ENCODE measurements at regions not wholly inside any gene's neighbourhood (a gene's known extent, or its start where the extent isn't known, plus 50 kb on each side); places are given as distances from the start of the nearest gene placed in this dataset.

DNA sequence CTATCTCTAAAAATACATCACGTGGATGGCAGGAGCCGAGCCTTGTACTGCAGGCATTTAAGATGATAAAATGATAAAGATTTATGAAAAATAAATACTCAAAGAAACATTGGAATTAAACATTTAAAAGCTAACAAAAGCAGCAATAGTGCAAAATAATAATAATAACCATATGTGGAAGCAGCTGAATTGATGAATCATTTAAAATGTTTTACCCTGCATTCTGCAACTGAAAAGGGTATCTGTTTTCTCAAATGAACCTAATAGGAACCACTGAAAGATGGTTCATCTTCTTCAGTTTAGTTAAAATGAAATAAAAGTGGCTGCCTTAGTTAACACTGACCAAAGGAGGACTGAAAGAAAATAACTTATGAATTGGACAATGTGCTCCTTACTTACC lies 436.1 kb downstream of the TUSC7 start:
- TF ChIP-seq, protein P1, sequence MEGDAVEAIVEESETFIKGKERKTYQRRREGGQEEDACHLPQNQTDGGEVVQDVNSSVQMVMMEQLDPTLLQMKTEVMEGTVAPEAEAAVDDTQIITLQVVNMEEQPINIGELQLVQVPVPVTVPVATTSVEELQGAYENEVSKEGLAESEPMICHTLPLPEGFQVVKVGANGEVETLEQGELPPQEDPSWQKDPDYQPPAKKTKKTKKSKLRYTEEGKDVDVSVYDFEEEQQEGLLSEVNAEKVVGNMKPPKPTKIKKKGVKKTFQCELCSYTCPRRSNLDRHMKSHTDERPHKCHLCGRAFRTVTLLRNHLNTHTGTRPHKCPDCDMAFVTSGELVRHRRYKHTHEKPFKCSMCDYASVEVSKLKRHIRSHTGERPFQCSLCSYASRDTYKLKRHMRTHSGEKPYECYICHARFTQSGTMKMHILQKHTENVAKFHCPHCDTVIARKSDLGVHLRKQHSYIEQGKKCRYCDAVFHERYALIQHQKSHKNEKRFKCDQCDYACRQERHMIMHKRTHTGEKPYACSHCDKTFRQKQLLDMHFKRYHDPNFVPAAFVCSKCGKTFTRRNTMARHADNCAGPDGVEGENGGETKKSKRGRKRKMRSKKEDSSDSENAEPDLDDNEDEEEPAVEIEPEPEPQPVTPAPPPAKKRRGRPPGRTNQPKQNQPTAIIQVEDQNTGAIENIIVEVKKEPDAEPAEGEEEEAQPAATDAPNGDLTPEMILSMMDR (IDR thresholded peaks at IDR 0.05; ENCODE audit: borderline replicate concordance, extremely low read depth, insufficient read depth), result no peak
- Histone ChIP-seq H3K9ac (ENCODE audit: low read length in 3 of 3) (no peak overlapping the region), H3K4me3 (ENCODE audit: low read length in 3 of 3) (no peak overlapping the region), H3K27me3 (ENCODE audit: control insufficient read depth, insufficient read depth, low read length) (no peaks in the 10 kb centered on the region), H3K27ac (ENCODE audit: low read depth in 2 of 2, low read length in 2 of 2) (no peak overlapping the region), H3K9me3 (ENCODE audit: control insufficient read depth in 2 of 3, insufficient read depth in 1 of 3, low read length in 3 of 3) (no peaks in the 10 kb centered on the region), H3K36me3 (ENCODE audit: control insufficient read depth in 2 of 3, insufficient read depth in 3 of 3, low read length in 3 of 3) (no peaks in the 10 kb centered on the region), H3K4me1 (ENCODE audit: control insufficient read depth in 2 of 3, insufficient read depth in 2 of 3, low read depth in 1 of 3, low read length in 3 of 3) (no peaks in the 10 kb centered on the region)
- DNase-seq (no peak), FAIRE-seq (no peak)
- intact Hi-C loops (cut with DNase I), result no loop called here

DNA sequence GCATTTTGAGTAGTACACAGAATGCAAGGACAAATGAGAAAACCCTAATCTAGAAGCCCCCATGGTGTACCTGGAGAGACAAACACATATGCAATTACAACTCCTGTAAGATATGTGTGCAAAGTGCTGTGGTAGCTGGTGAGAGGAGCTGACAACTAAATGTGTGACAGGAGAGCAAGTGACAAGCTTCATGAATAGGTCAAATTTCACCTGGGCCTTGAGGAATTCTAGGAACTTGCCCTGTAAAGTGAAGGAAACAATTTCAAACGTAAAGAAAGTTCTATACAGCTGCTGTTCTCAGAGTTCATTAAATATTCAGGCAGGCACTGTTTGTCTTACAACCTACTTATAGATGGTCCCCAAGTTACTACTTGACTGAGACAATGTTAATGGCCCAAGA lies 437.0 kb downstream of the TUSC7 start:
- H3K4me1 ChIP-seq (ENCODE audit: control insufficient read depth in 2 of 3, insufficient read depth in 2 of 3, low read depth in 1 of 3, low read length in 3 of 3), result no peaks in the 10 kb centered on the region
- no peaks in the 10 kb centered on the region for H3K36me3 ChIP-seq (ENCODE audit: control insufficient read depth in 2 of 3, insufficient read depth in 3 of 3, low read length in 3 of 3)
- H3K9ac ChIP-seq (ENCODE audit: low read length in 3 of 3), result no peak overlapping the region
- DNase-seq (no peak), FAIRE-seq (no peak)
- no peak overlapping the region for H3K4me3 ChIP-seq (ENCODE audit: low read length in 3 of 3)
- TF ChIP-seq, protein P1 (IDR thresholded peaks at IDR 0.05; ENCODE audit: borderline replicate concordance, extremely low read depth, insufficient read depth), result no peak
- H3K9me3 ChIP-seq (ENCODE audit: control insufficient read depth in 2 of 3, insufficient read depth in 1 of 3, low read length in 3 of 3), result no peaks in the 10 kb centered on the region
- H3K27ac ChIP-seq (ENCODE audit: low read depth in 2 of 2, low read length in 2 of 2), result no peak overlapping the region
- intact Hi-C loops (cut with DNase I), result no loop called here
- no peaks in the 10 kb centered on the region for H3K27me3 ChIP-seq (ENCODE audit: control insufficient read depth, insufficient read depth, low read length)

DNA sequence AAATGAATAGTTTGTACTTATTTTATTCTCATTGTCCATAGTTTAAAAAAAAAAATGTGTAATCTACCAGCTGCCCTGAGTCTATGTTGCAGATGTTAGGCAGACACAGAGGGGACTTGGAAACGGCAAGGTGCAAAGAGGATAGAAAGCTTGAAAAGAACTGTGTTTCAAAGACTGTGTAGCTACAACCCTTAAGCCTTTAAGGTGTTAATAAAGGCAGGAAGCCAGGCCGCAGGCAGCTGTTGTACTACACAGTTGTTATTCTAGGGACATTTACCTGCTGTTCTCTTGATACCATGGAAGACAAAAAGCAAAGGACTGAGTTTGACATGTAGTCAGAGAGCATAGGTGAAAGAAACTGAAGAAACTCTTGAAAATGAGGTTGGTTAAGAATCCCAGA lies 440.0 kb downstream of the TUSC7 start:
- DNase-seq (no peak), FAIRE-seq (no peak)
- TF ChIP-seq, protein P1 (IDR thresholded peaks at IDR 0.05; ENCODE audit: borderline replicate concordance, extremely low read depth, insufficient read depth), result no peak
- no peak overlapping the region for H3K4me3 ChIP-seq (ENCODE audit: low read length in 3 of 3)
- H3K4me1 ChIP-seq (ENCODE audit: control insufficient read depth in 2 of 3, insufficient read depth in 2 of 3, low read depth in 1 of 3, low read length in 3 of 3), result no peaks in the 10 kb centered on the region
- no peak overlapping the region for H3K9ac ChIP-seq (ENCODE audit: low read length in 3 of 3)
- no peaks in the 10 kb centered on the region for H3K9me3 ChIP-seq (ENCODE audit: control insufficient read depth in 2 of 3, insufficient read depth in 1 of 3, low read length in 3 of 3)
- intact Hi-C loops (cut with DNase I), result no loop called here
- H3K36me3 ChIP-seq (ENCODE audit: control insufficient read depth in 2 of 3, insufficient read depth in 3 of 3, low read length in 3 of 3), result no peaks in the 10 kb centered on the region
- no peaks in the 10 kb centered on the region for H3K27me3 ChIP-seq (ENCODE audit: control insufficient read depth, insufficient read depth, low read length)
- no peak overlapping the region for H3K27ac ChIP-seq (ENCODE audit: low read depth in 2 of 2, low read length in 2 of 2)

DNA sequence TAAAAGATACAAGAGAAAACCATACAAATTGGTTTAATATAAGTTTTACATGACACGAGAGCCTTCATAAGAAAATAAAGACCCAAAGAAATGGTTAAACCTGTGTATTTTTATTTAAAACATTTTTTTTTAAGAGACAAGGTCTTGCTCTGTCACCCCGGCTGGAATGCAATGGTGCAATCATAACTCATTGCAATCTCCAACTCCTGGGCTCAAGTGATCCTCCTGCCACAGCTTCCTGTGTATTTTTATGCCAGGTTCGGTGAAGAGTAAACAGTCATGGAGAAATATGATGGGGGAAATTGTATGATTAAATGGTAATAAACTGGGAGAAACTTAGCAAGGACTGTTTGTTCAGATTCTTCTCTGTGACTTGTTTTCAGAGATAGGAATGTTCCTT lies 441.0 kb downstream of the TUSC7 start:
- no peak overlapping the region for H3K27ac ChIP-seq (ENCODE audit: low read depth in 2 of 2, low read length in 2 of 2)
- DNase-seq (no peak), FAIRE-seq (no peak)
- H3K36me3 ChIP-seq (ENCODE audit: control insufficient read depth in 2 of 3, insufficient read depth in 3 of 3, low read length in 3 of 3), result no peaks in the 10 kb centered on the region
- no peak overlapping the region for H3K4me3 ChIP-seq (ENCODE audit: low read length in 3 of 3)
- no peaks in the 10 kb centered on the region for H3K4me1 ChIP-seq (ENCODE audit: control insufficient read depth in 2 of 3, insufficient read depth in 2 of 3, low read depth in 1 of 3, low read length in 3 of 3)
- intact Hi-C loops (cut with DNase I), result no loop called here
- H3K9ac ChIP-seq (ENCODE audit: low read length in 3 of 3), result no peak overlapping the region
- H3K27me3 ChIP-seq (ENCODE audit: control insufficient read depth, insufficient read depth, low read length), result no peaks in the 10 kb centered on the region
- TF ChIP-seq, protein P1 (IDR thresholded peaks at IDR 0.05; ENCODE audit: borderline replicate concordance, extremely low read depth, insufficient read depth), result no peak
- no peaks in the 10 kb centered on the region for H3K9me3 ChIP-seq (ENCODE audit: control insufficient read depth in 2 of 3, insufficient read depth in 1 of 3, low read length in 3 of 3)

Measured in kidney (tissue), 13 donors.